ENCODE measurements at regions not wholly inside any gene's neighbourhood (a gene's known extent, or its start where the extent isn't known, plus 50 kb on each side); places are given as distances from the start of the nearest gene placed in this dataset.

- Histone ChIP-seq H3K4me1 (no peaks in the 10 kb centered on the region), H3K27ac (no peak overlapping the region), H3K9me3 (no peaks in the 10 kb centered on the region), H3K4me3 (no peak overlapping the region), H3K4me2 (no peak overlapping the region)
- no peak for ATAC-seq
- FAIRE-seq, result no peak
- ChIA-PET CTCF (no interaction called here), POLR2A (no interaction called here)
- WGBS (ENCODE audit: missing lambda C conversion rate), result 28% methylated on average over 3 of the region's 3 CpGs
- DNase-seq (ENCODE audit: low read depth in 1 of 2, low spot score in 1 of 2), result no peak
- TF ChIP-seq ZSCAN20 (CRISPR knock-in tag; IDR thresholded peaks at IDR 0.05) (no peak), BHLHE40 (IDR thresholded peaks at IDR 0.05; ENCODE audit: low read depth, low read length) (no peak), GATA3 (IDR thresholded peaks at IDR 0.05; ENCODE audit: borderline replicate concordance) (no peak), JUN (IDR thresholded peaks at IDR 0.05) (no peak), HMGXB4 (CRISPR knock-in tag; IDR thresholded peaks at IDR 0.05; ENCODE audit: borderline replicate concordance) (no peak), SREBF2 (IDR thresholded peaks at IDR 0.05) (no peak), SMC3 (IDR thresholded peaks at IDR 0.05) (no peak), EP300 (IDR thresholded peaks at IDR 0.05) (no peak), CHD2 (IDR thresholded peaks at IDR 0.05; ENCODE audit: low read length, partially characterized antibody) (no peak)
These were observed 700.1 kb downstream of the HDGFL1 start for GRCh38 chr6:23269436-23269835.

GRCh38 chr6:23272536-23272935 lies 703.2 kb downstream of the HDGFL1 start:
- no peak overlapping the region for H3K4me3 ChIP-seq
- no peak overlapping the region for H3K27ac ChIP-seq
- CTCF ChIA-PET, result no interaction called here
- no peak for FAIRE-seq
- ATAC-seq, result no peak
- H3K4me2 ChIP-seq, result no peak overlapping the region
- H3K4me1 ChIP-seq, result no peaks in the 10 kb centered on the region
- DNase-seq (ENCODE audit: low read depth in 1 of 2, low spot score in 1 of 2), result no peak
- POLR2A ChIA-PET, result no interaction called here
- no peaks in the 10 kb centered on the region for H3K9me3 ChIP-seq
- TF ChIP-seq CBX2 (IDR thresholded peaks at IDR 0.05; ENCODE audit: borderline replicate concordance, low read depth), result no peak
- TF ChIP-seq ZNF302 (CRISPR knock-in tag; IDR thresholded peaks at IDR 0.05), result no peak

GRCh38 chr6:23277521-23278179 lies 708.3 kb downstream of the HDGFL1 start:
- CTCF ChIA-PET, result no interaction called here
- TF ChIP-seq NR3C1 (IDR thresholded peaks at IDR 0.05), result no peak
- no peak for TF ChIP-seq FOSL2 (IDR thresholded peaks at IDR 0.05)
- TF ChIP-seq FOSL2 (CRISPR knock-in tag; IDR thresholded peaks at IDR 0.05), result no peak
- no peak for TF ChIP-seq ELK1 (IDR thresholded peaks at IDR 0.05; ENCODE audit: low read depth, low read length)
- POLR2A ChIA-PET, result no interaction called here
- no peak overlapping the region for H3K4me2 ChIP-seq
- WGBS (ENCODE audit: missing lambda C conversion rate), result 35% methylated on average over 4 of the region's 4 CpGs
- H3K9me3 ChIP-seq, result no peaks in the 10 kb centered on the region
- no peak overlapping the region for H3K4me3 ChIP-seq
- FAIRE-seq (no peak), ATAC-seq (no peak), DNase-seq (ENCODE audit: low read depth in 1 of 2, low spot score in 1 of 2) (no peak)
- H3K4me1 ChIP-seq, result no peaks in the 10 kb centered on the region
- H3K27ac ChIP-seq, result no peak overlapping the region

GRCh38 chr6:23278180-23278532 lies 708.8 kb downstream of the HDGFL1 start:
- POLR2A ChIA-PET, result no interaction called here
- H3K9me3 ChIP-seq, result no peaks in the 10 kb centered on the region
- FAIRE-seq, result no peak
- no peaks in the 10 kb centered on the region for H3K4me1 ChIP-seq
- H3K27ac ChIP-seq, result no peak overlapping the region
- WGBS (ENCODE audit: missing lambda C conversion rate), result 84% methylated on average over 2 of the region's 2 CpGs
- no peak for ATAC-seq
- no peak for DNase-seq (ENCODE audit: low read depth in 1 of 2, low spot score in 1 of 2)
- H3K4me3 ChIP-seq, result no peak overlapping the region
- CTCF ChIA-PET, result no interaction called here
- no peak overlapping the region for H3K4me2 ChIP-seq
- TF ChIP-seq ELK1 (IDR thresholded peaks at IDR 0.05; ENCODE audit: low read depth, low read length), result no peak
- no peak for TF ChIP-seq RCOR1 (IDR thresholded peaks at IDR 0.05; ENCODE audit: low read depth, low read length)
- no peak for TF ChIP-seq E2F6 (IDR thresholded peaks at IDR 0.05; ENCODE audit: borderline replicate concordance, low read depth)
- no peak for TF ChIP-seq USF2 (IDR thresholded peaks at IDR 0.05)
- TF ChIP-seq KDM5A (IDR thresholded peaks at IDR 0.05), result no peak
- TF ChIP-seq RARB (CRISPR knock-in tag; IDR thresholded peaks at IDR 0.05), result no peak
- TF ChIP-seq CBX2 (IDR thresholded peaks at IDR 0.05; ENCODE audit: borderline replicate concordance, low read depth), result no peak

Data from A549 (cell line).